ENCODE measurements at regions not wholly inside any gene's neighbourhood (a gene's known extent, or its start where the extent isn't known, plus 50 kb on each side); places are given as distances from the start of the nearest gene placed in this dataset.
"Not testable (repeated sequence)": the region's sequence is repeated elsewhere in the genome, so short reads cannot be mapped to it uniquely, and the experiment has no call there.

GRCh38 chr1:143672983-143673382 is 298.8 kb downstream of the FAM72C start:
- Mint-ChIP-seq H3K4me3 (ENCODE audit: low read depth, unreplicated experiment) (no peak overlapping the region), H3K4me1 (ENCODE audit: low read depth, unreplicated experiment) (no peaks in the 10 kb centered on the region), H3K27me3 (ENCODE audit: unreplicated experiment) (peaks cover 89% of the 10 kb centered on the region), H3K27ac (ENCODE audit: unreplicated experiment) (no peak overlapping the region), H3K9me3 (ENCODE audit: low read depth, unreplicated experiment) (peaks cover 3% of the 10 kb centered on the region), H3K36me3 (ENCODE audit: insufficient read depth, unreplicated experiment) (no peaks in the 10 kb centered on the region)
- DNase-seq = no peak
- intact Hi-C loops (cut with micrococcal nuclease; ENCODE audit: unreplicated experiment) = no loop called here
- TF ChIP-seq CTCF (IDR thresholded peaks at IDR 0.05; ENCODE audit: unreplicated experiment) = no peak
- no TSS peak for BruUV-seq (replicated peaks)
- CTCF ChIA-PET = no interaction called here

GRCh38 chr1:143667730-143668129 is 304.1 kb downstream of the FAM72C start:
- Mint-ChIP-seq H3K4me3 (ENCODE audit: low read depth, unreplicated experiment) (no peak overlapping the region), H3K36me3 (ENCODE audit: insufficient read depth, unreplicated experiment) (no peaks in the 10 kb centered on the region), H3K4me1 (ENCODE audit: low read depth, unreplicated experiment) (no peaks in the 10 kb centered on the region), H3K27me3 (ENCODE audit: unreplicated experiment) (peaks cover 68% of the 10 kb centered on the region), H3K27ac (ENCODE audit: unreplicated experiment) (no peak overlapping the region), H3K9me3 (ENCODE audit: low read depth, unreplicated experiment) (peaks cover 3% of the 10 kb centered on the region)
- BruUV-seq (replicated peaks) = no TSS peak
- no peak for TF ChIP-seq CTCF (IDR thresholded peaks at IDR 0.05; ENCODE audit: unreplicated experiment)
- intact Hi-C loops (cut with micrococcal nuclease; ENCODE audit: unreplicated experiment) = no loop called here
- CTCF ChIA-PET = no interaction called here
- DNase-seq = no peak

- H3K36me3 Mint-ChIP-seq (ENCODE audit: insufficient read depth, unreplicated experiment) = no peaks in the 10 kb centered on the region
- H3K9me3 Mint-ChIP-seq (ENCODE audit: low read depth, unreplicated experiment) = peaks cover 3% of the 10 kb centered on the region
- TF ChIP-seq CTCF (IDR thresholded peaks at IDR 0.05; ENCODE audit: unreplicated experiment) = no peak
- intact Hi-C loops (cut with micrococcal nuclease; ENCODE audit: unreplicated experiment) = no loop called here
- CTCF ChIA-PET = no interaction called here
- no peak for DNase-seq
- peaks cover 59% of the 10 kb centered on the region for H3K27me3 Mint-ChIP-seq (ENCODE audit: unreplicated experiment)
- no peak overlapping the region for H3K4me3 Mint-ChIP-seq (ENCODE audit: low read depth, unreplicated experiment)
- no TSS peak for BruUV-seq (replicated peaks)
- no peaks in the 10 kb centered on the region for H3K4me1 Mint-ChIP-seq (ENCODE audit: low read depth, unreplicated experiment)
- no peak overlapping the region for H3K27ac Mint-ChIP-seq (ENCODE audit: unreplicated experiment)
These were observed 304.9 kb downstream of the FAM72C start for GRCh38 chr1:143666851-143667250.

- CTCF ChIA-PET = no interaction called here
- no peaks in the 10 kb centered on the region for H3K4me1 Mint-ChIP-seq (ENCODE audit: low read depth, unreplicated experiment)
- peaks cover 5% of the 10 kb centered on the region for H3K9me3 Mint-ChIP-seq (ENCODE audit: low read depth, unreplicated experiment)
- BruUV-seq (replicated peaks) = no TSS peak
- TF ChIP-seq CTCF (IDR thresholded peaks at IDR 0.05; ENCODE audit: unreplicated experiment) = no peak
- no peak overlapping the region for H3K4me3 Mint-ChIP-seq (ENCODE audit: low read depth, unreplicated experiment)
- no peak overlapping the region for H3K27ac Mint-ChIP-seq (ENCODE audit: unreplicated experiment)
- intact Hi-C loops (cut with micrococcal nuclease; ENCODE audit: unreplicated experiment) = no loop called here
- peaks cover 50% of the 10 kb centered on the region for H3K27me3 Mint-ChIP-seq (ENCODE audit: unreplicated experiment)
- no peak for DNase-seq
- H3K36me3 Mint-ChIP-seq (ENCODE audit: insufficient read depth, unreplicated experiment) = no peaks in the 10 kb centered on the region
These were observed 306.2 kb downstream of the FAM72C start for GRCh38 chr1:143665606-143666005.

- H3K36me3 Mint-ChIP-seq (ENCODE audit: insufficient read depth, unreplicated experiment); H3K9me3 Mint-ChIP-seq (ENCODE audit: low read depth, unreplicated experiment); H3K4me1 Mint-ChIP-seq (ENCODE audit: low read depth, unreplicated experiment); CTCF ChIA-PET; H3K27ac Mint-ChIP-seq (ENCODE audit: unreplicated experiment); H3K4me3 Mint-ChIP-seq (ENCODE audit: low read depth, unreplicated experiment); DNase-seq; BruUV-seq (replicated peaks); intact Hi-C loops (cut with micrococcal nuclease; ENCODE audit: unreplicated experiment): not testable (repeated sequence)
- H3K27me3 Mint-ChIP-seq (ENCODE audit: unreplicated experiment) = peaks cover 41% of the 10 kb centered on the region
These were observed 308.7 kb downstream of the FAM72C start for GRCh38 chr1:143663056-143663455.

Measured in Calu3 (cell line).